Vagina (tissue), 2 donors: ENCODE measurements at regions not wholly inside any gene's neighbourhood (a gene's known extent, or its start where the extent isn't known, plus 50 kb on each side); places are given as distances from the start of the nearest gene placed in this dataset.
"Not testable (repeated sequence)": the region's sequence is repeated elsewhere in the genome, so short reads cannot be mapped to it uniquely, and the experiment has no call there.

Experiments
- CTCF ChIP-seq, 3 experiments: fragments of 450-650 bp in 2 of 3; fragments of 200-600 bp in 1 of 3; sonication (generic) in 1 of 3; IDR thresholded peaks; one replicate each; pipeline ENCODE4 v1.5.1; 2017 to 2019; ENCODE audit warnings: antibody characterized with exemption in 3 of 3, mild to moderate bottlenecking in 2 of 3, moderate library complexity in 2 of 3
- POLR2A ChIP-seq, 2 donors: fragments of 450-650 bp; IDR thresholded peaks; one replicate each; pipeline ENCODE4 v1.6.1; 2017; ENCODE audit warnings: antibody characterized with exemption in 2 of 2, mild to moderate bottlenecking in 2 of 2, moderate library complexity in 2 of 2

- TF ChIP-seq CTCF, POLR2A (IDR thresholded peaks at IDR 0.05): not testable (repeated sequence)
Observed at GRCh38 chr15:44819331-44819987, 83.1 kb downstream of the TRIM69 start.
